OCI-LY3 (cell line): ENCODE measurements at regions not wholly inside any gene's neighbourhood (a gene's known extent, or its start where the extent isn't known, plus 50 kb on each side); places are given as distances from the start of the nearest gene placed in this dataset.

Experiments used
- H2AFZ ChIP-seq: fragments of 200-600, 300-600 bp; shearing (Covaris generic); 2 replicates; pipeline ENCODE4 v1.6.0; 2014; ENCODE audit warnings: antibody characterized with exemption, low read depth, low read length
- H3K27ac ChIP-seq: fragments of 200-600, 300-600 bp; sonication (generic); 2 replicates; pipeline ENCODE4 v1.5.1; 2014; ENCODE audit warnings: mild to moderate bottlenecking, low read length, moderate library complexity, mixed read lengths
- H3K27me3 ChIP-seq: fragments of 200-600, 300-600 bp; sonication (generic); 2 replicates; pipeline ENCODE4 v1.6.1; 2014; ENCODE audit warnings: low read depth, low read length, mixed read lengths
- H3K36me3 ChIP-seq: fragments of 200-600, 300-600 bp; sonication (generic); replicated peaks from 2 replicates; pipeline ENCODE3; 2014; ENCODE audit warnings: low read depth, low read length, mixed read lengths
- H3K4me1 ChIP-seq: fragments of 300-600, 200-600 bp; sonication (generic); 2 replicates; pipeline ENCODE4 v1.6.1; 2014; ENCODE audit warnings: low read length, mixed read lengths
- H3K4me2 ChIP-seq: fragments of 200-600, 300-600 bp; sonication (generic); 2 replicates; pipeline ENCODE4 v1.6.1; 2014; ENCODE audit warnings: low read length, mixed read lengths
- H3K4me3 ChIP-seq: fragments of 300-600, 200-600 bp; sonication (generic); 2 replicates; pipeline ENCODE4 v1.5.1; 2014; ENCODE audit warnings: antibody characterized with exemption, mild to moderate bottlenecking, low read length, moderate library complexity
- H3K79me2 ChIP-seq: fragments of 300-600, 200-600 bp; shearing (Covaris generic); 2 replicates; pipeline ENCODE4 v1.6.1; 2014; ENCODE audit warnings: mild to moderate bottlenecking, low read length, mixed read lengths
- H3K9ac ChIP-seq: fragments of 300-600, 200-600 bp; shearing (Covaris generic); 2 replicates; pipeline ENCODE4 v1.6.0; 2014; ENCODE audit warnings: mild to moderate bottlenecking, low read length, moderate library complexity
- H3K9me3 ChIP-seq: fragments of 200-600, 300-600 bp; shearing (Covaris generic); 2 replicates; pipeline ENCODE4 v1.6.1; 2014; ENCODE audit warnings: low read length, mixed read lengths; ENCODE audit not compliant: insufficient read depth
- H4K20me1 ChIP-seq: fragments of 200-600, 300-600 bp; sonication (generic); 2 replicates; pipeline ENCODE4 v1.6.1; 2016; ENCODE audit warnings: low read length, mixed read lengths; ENCODE audit not compliant: insufficient read depth
- EZH2phosphoT487 ChIP-seq: fragments of 200-600 bp; shearing (Covaris generic); IDR thresholded peaks from 2 replicates; pipeline ENCODE4 v1.6.1; 2018; ENCODE audit warnings: antibody characterized with exemption, mixed run types, low read depth
- TF ChIP-seq, protein P1 (sequence below): fragments of 200-600, 300-600 bp; sonication (generic); IDR thresholded peaks from 2 replicates; pipeline ENCODE4 v1.5.1; 2014; ENCODE audit warnings: antibody characterized with exemption, low read length, low read depth

DNA sequence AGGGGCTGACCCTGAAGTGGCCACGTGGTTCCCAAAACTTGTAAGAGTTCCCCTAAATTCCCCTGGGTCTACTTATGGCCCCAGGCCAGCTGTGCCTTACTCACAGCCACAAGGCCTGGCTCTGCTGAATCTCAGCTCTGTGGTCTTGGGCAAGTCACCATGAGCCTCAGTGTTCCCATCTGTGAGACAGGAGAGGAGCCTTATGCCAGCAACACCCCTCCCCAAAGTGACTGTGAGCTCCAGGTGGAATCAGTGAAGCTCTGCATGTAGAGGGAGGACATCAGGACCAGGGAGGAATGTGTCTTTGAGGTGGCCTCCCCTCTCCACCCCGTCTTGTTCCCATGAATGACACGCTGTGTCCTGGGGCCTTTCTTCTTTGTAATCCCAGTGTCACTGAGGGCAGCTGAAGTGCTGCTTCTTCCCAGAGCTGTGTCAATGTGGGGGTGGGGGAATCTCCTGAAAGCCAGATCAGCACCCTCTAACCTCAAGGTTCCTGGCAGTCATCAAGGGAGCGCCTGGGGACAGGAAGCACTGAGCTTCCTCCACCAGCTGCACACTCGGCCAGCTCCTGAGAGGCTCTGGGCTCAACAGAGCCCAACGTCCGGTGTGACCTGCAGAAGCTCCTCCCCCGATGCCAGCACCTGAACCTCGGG lies 258.9 kb downstream of the UACA start:
- Histone ChIP-seq H3K9me3 (no peaks in the 10 kb centered on the region), H3K4me1 (peaks cover 91% of the 10 kb centered on the region), H3K9ac (peak overlapping the region; percentile 78), H4K20me1 (no peaks in the 10 kb centered on the region), H2AFZ (no peak overlapping the region), H3K27ac (peak overlapping the region; percentile 95), H3K4me3 (peak overlapping the region; percentile 44), H3K27me3 (no peaks in the 10 kb centered on the region), H3K4me2 (peak overlapping the region; percentile 74), H3K79me2 (no peaks in the 10 kb centered on the region), H3K36me3 (peaks cover 3% of the 10 kb centered on the region)
- no peak for TF ChIP-seq EZH2phosphoT487
- TF ChIP-seq, protein P1, sequence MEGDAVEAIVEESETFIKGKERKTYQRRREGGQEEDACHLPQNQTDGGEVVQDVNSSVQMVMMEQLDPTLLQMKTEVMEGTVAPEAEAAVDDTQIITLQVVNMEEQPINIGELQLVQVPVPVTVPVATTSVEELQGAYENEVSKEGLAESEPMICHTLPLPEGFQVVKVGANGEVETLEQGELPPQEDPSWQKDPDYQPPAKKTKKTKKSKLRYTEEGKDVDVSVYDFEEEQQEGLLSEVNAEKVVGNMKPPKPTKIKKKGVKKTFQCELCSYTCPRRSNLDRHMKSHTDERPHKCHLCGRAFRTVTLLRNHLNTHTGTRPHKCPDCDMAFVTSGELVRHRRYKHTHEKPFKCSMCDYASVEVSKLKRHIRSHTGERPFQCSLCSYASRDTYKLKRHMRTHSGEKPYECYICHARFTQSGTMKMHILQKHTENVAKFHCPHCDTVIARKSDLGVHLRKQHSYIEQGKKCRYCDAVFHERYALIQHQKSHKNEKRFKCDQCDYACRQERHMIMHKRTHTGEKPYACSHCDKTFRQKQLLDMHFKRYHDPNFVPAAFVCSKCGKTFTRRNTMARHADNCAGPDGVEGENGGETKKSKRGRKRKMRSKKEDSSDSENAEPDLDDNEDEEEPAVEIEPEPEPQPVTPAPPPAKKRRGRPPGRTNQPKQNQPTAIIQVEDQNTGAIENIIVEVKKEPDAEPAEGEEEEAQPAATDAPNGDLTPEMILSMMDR, result no peak

DNA sequence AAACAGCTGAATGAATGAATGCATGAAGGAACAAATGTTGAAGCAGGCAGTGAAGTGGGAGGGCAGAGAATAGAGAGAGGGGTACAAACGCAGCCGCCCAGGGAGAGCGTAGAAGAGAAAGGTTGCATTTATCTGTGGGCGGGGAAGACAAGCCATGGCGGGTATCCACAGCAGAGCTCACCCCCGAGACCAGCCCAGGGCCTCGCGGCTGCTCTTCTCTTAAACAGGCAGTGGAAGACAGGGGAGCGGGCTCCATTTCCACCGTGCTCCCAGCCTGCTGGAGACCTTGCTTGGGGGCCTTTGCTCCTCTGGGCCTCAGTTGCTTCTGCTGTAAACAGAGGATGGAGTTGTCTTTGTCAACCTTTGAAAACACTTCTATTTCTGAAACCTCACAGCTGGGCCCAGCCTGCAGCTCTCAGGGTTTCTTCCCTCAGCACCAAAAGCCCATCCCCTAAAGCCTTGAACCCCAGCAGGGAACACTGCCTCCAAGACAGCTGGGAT lies 259.5 kb downstream of the UACA start:
- Histone ChIP-seq H3K27me3 (no peaks in the 10 kb centered on the region), H3K4me1 (peaks cover 85% of the 10 kb centered on the region), H3K27ac (peak overlapping the region; percentile 95), H3K79me2 (no peaks in the 10 kb centered on the region), H3K36me3 (peaks cover 3% of the 10 kb centered on the region), H2AFZ (no peak overlapping the region), H3K4me2 (peak overlapping the region; percentile 74), H4K20me1 (no peaks in the 10 kb centered on the region), H3K9ac (peak overlapping the region; percentile 78), H3K9me3 (no peaks in the 10 kb centered on the region), H3K4me3 (peak overlapping the region; percentile 44)
- no peak for TF ChIP-seq EZH2phosphoT487
- TF ChIP-seq, protein P1, result no peak

DNA sequence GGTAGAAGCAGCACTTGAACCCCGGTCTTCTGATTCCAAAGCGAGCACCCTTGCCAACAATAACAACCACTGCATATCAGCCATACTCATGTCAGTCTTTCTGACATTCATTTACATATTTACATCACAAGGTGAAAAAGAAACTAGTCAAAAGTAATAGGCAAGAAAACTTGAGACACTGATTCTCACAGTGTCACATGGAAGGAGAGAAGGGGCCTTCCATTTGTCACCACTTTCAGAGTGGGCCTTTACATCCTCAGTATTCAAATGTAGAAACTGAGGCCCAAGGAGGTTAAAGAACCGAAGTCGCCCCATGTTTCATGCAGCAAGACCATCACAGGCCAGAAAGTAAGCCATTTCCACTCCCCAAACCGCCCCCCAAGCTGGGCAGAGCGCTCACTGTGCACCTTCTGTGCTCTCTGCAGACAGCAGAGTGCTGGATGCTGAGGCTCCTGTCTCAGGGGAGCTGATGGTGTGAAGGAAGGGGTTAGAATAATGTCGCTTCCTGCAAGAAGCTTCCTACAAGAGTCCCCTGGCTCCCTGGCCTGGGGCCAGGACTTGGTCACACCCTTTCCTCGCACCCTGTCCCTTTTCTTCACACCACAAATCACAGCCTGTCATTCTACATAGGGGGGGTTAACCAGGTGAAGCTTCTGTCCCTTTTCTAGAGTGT lies 260.1 kb downstream of the UACA start:
- Histone ChIP-seq H4K20me1 (no peaks in the 10 kb centered on the region), H3K36me3 (peaks cover 3% of the 10 kb centered on the region), H3K9ac (peak overlapping the region; percentile 78), H3K4me2 (peak overlapping the region; percentile 74), H3K9me3 (no peaks in the 10 kb centered on the region), H3K4me3 (peak overlapping the region; percentile 44), H3K27ac (peak overlapping the region; percentile 95), H2AFZ (no peak overlapping the region), H3K27me3 (no peaks in the 10 kb centered on the region), H3K4me1 (peaks cover 79% of the 10 kb centered on the region), H3K79me2 (no peaks in the 10 kb centered on the region)
- TF ChIP-seq EZH2phosphoT487, result no peak
- TF ChIP-seq, protein P1, result no peak

DNA sequence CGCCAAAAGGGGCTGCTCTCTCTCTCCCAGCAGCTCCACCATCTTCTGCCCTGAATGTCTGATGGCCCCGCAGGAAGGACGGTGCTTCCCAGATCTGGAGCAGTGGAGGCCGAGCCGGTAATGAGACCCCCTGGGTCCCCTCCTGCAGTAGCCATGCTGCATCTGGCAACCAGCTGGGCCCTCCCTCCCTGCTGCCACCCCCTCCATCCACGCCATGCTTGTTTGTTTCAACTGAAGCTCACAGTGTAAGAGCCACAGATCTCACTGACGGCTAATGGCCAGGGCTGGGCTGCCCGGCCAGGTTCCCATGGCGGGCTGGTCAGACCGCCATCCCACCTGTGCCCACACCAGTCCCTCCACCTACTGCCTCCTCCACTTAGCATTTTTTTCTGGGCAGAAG lies 260.8 kb downstream of the UACA start:
- H3K79me2 ChIP-seq, result no peaks in the 10 kb centered on the region
- H3K36me3 ChIP-seq, result peaks cover 3% of the 10 kb centered on the region
- H3K27me3 ChIP-seq, result no peaks in the 10 kb centered on the region
- H3K4me3 ChIP-seq, result peak overlapping the region; percentile 37
- peak overlapping the region; percentile 56 for H3K9ac ChIP-seq
- TF ChIP-seq EZH2phosphoT487, result no peak
- TF ChIP-seq, protein P1, result no peak
- H3K4me1 ChIP-seq, result peaks cover 77% of the 10 kb centered on the region
- peak overlapping the region; percentile 95 for H3K27ac ChIP-seq
- H4K20me1 ChIP-seq, result no peaks in the 10 kb centered on the region
- no peaks in the 10 kb centered on the region for H3K9me3 ChIP-seq
- no peak overlapping the region for H2AFZ ChIP-seq
- peak overlapping the region; percentile 74 for H3K4me2 ChIP-seq
